IMR-90 (cell line): ENCODE measurements at regions not wholly inside any gene's neighbourhood (a gene's known extent, or its start where the extent isn't known, plus 50 kb on each side); places are given as distances from the start of the nearest gene placed in this dataset.

Source experiments
- ATAC-seq: fragments of 200-7000 bp; cut with Tn5 transposase; 2 replicates; pipeline ENCODE4 v1.9.1; 2020; ENCODE audit warnings: low read depth, mild to moderate bottlenecking, moderate library complexity
- BruUV-seq: library from RNA; stranded (reverse); fragments of 400-500 nt; replicated peaks from 2 replicates; lab custom pipeline; 2021; lab: Mats Ljungman, UMichigan
- CTCF ChIA-PET: fragments of 300-600 bp; formaldehyde crosslinking; extraction: SDS; loops from one replicate; lab custom pipeline; 2021; ENCODE audit warnings: antibody characterized with exemption; lab: Yijun Ruan, JAX
- POLR2A ChIA-PET: fragments of 300-600 bp; sonication (Branson Sonifier 250); formaldehyde crosslinking; loops from one replicate; lab custom pipeline; 2022; ENCODE audit warnings: antibody characterized with exemption; ENCODE audit not compliant: unreplicated experiment; lab: Charles Lee
- DNase-seq: peaks from one replicate; pipeline ENCODE4 v3.0.0; 2013
- H2AFZ ChIP-seq: replicated peaks from 2 replicates; pipeline ENCODE3; 2013; ENCODE audit warnings: low read length, mild to moderate bottlenecking; ENCODE audit not compliant: poor library complexity
- H2AK5ac ChIP-seq: 2 replicates; pipeline ENCODE4 v1.6.1; 2013; ENCODE audit warnings: low read depth, low read length, inconsistent platforms
- H2AK9ac ChIP-seq: replicated peaks from 2 replicates; pipeline ENCODE3; 2013; ENCODE audit warnings: mild to moderate bottlenecking, low read depth, low read length, moderate library complexity; ENCODE audit not compliant: poor library complexity
- H2BK120ac ChIP-seq: 2 replicates; pipeline ENCODE4 v1.6.1; 2013; ENCODE audit warnings: low read depth, low read length, inconsistent platforms
- H2BK15ac ChIP-seq: 3 replicates; pipeline ENCODE4 v1.6.1; 2013; ENCODE audit warnings: low read depth, low read length, inconsistent platforms
- H2BK20ac ChIP-seq: 2 replicates; pipeline ENCODE4 v1.6.1; 2013; ENCODE audit warnings: low read depth, mild to moderate bottlenecking, inconsistent platforms, low read length, moderate library complexity
- H2BK5ac ChIP-seq: 2 replicates; pipeline ENCODE4 v1.6.1; 2013; ENCODE audit warnings: mild to moderate bottlenecking, low read depth, low read length, inconsistent platforms; ENCODE audit not compliant: poor library complexity, severe bottlenecking
- H3K14ac ChIP-seq: replicated peaks from 2 replicates; pipeline ENCODE4 v1.6.1; 2013; ENCODE audit warnings: low read depth, low read length, inconsistent platforms
- H3K18ac ChIP-seq: 2 replicates; pipeline ENCODE4 v1.6.1; 2013; ENCODE audit warnings: low read depth, low read length, control low read depth
- H3K23ac ChIP-seq: 2 replicates; pipeline ENCODE4 v1.6.1; 2013; ENCODE audit warnings: low read depth, low read length, inconsistent platforms
- H3K27ac ChIP-seq: 2 replicates; pipeline ENCODE4 v1.5.1; 2013; ENCODE audit warnings: mild to moderate bottlenecking, control low read depth, low read length; ENCODE audit not compliant: insufficient read depth
- H3K27me3 ChIP-seq: 2 replicates; pipeline ENCODE4 v1.6.1; 2013; ENCODE audit warnings: low read length; ENCODE audit not compliant: control insufficient read depth, insufficient read depth
- H3K36me3 ChIP-seq: 2 replicates; pipeline ENCODE4 v1.6.1; 2013; ENCODE audit warnings: low read length, mixed read lengths; ENCODE audit not compliant: control insufficient read depth, insufficient read depth
- H3K4ac ChIP-seq: 2 replicates; pipeline ENCODE4 v1.6.1; 2013; ENCODE audit warnings: low read depth, low read length, inconsistent platforms
- H3K4me1 ChIP-seq: 2 replicates; pipeline ENCODE4 v1.6.1; 2013; ENCODE audit warnings: low read length, mixed read lengths; ENCODE audit not compliant: control insufficient read depth, insufficient read depth
- H3K4me2 ChIP-seq: 2 replicates; pipeline ENCODE4 v1.6.1; 2013; ENCODE audit warnings: low read depth, mild to moderate bottlenecking, control low read depth, low read length, moderate library complexity
- H3K4me3 ChIP-seq: 2 replicates; pipeline ENCODE4 v1.5.1; 2013; ENCODE audit warnings: low read depth, mild to moderate bottlenecking, control low read depth, low read length, moderate library complexity; ENCODE audit not compliant: insufficient read depth
- H3K56ac ChIP-seq: 2 replicates; pipeline ENCODE4 v1.6.1; 2013; ENCODE audit warnings: low read length, inconsistent platforms; ENCODE audit not compliant: insufficient read depth; ENCODE audit errors: extremely low read depth
- H3K79me1 ChIP-seq, 2 experiments: 2 replicates each; pipeline ENCODE4 v1.6.1; 2013; ENCODE audit warnings: low read length in 2 of 2, inconsistent platforms in 1 of 2, low read depth in 1 of 2
- H3K9ac ChIP-seq: 2 replicates; pipeline ENCODE4 v1.6.1; 2013; ENCODE audit warnings: low read depth, low read length, control low read depth
- H3K9me1 ChIP-seq: 2 replicates; pipeline ENCODE4 v1.6.1; 2013; ENCODE audit warnings: low read length, inconsistent platforms; ENCODE audit not compliant: insufficient read depth
- H3K9me3 ChIP-seq: 2 replicates; pipeline ENCODE4 v1.6.1; 2013; ENCODE audit warnings: low read length; ENCODE audit not compliant: control insufficient read depth, insufficient read depth
- H4K20me1 ChIP-seq: 2 replicates; pipeline ENCODE4 v1.6.1; 2013; ENCODE audit warnings: low read length, inconsistent platforms; ENCODE audit not compliant: insufficient read depth
- H4K5ac ChIP-seq: 2 replicates; pipeline ENCODE4 v1.6.1; 2013; ENCODE audit warnings: mild to moderate bottlenecking, low read depth, low read length, control low read depth
- H4K8ac ChIP-seq, 2 experiments: 2 replicates each; pipeline ENCODE4 v1.6.1; 2013; ENCODE audit warnings: low read depth in 2 of 2, low read length in 2 of 2, control low read depth in 1 of 2, inconsistent platforms in 1 of 2
- H4K91ac ChIP-seq: 2 replicates; pipeline ENCODE4 v1.6.1; 2013; ENCODE audit warnings: low read depth, low read length, inconsistent platforms; ENCODE audit not compliant: insufficient read depth
- CHD1 ChIP-seq: IDR thresholded peaks from 2 replicates; pipeline ENCODE4 v1.6.1; 2012; ENCODE audit warnings: low read depth, low read length, improper control_type of control experiment
- CTCF ChIP-seq: conservative IDR thresholded peaks from 2 replicates; pipeline ENCODE4 v1.5.1; 2012; ENCODE audit warnings: mild to moderate bottlenecking, low read depth, low read length, improper control_type of control experiment
- ELK1 ChIP-seq: fragments of 150-350 bp; IDR thresholded peaks from 2 replicates; pipeline ENCODE4 v1.6.1; 2016; ENCODE audit warnings: low read depth, mild to moderate bottlenecking, low read length, moderate library complexity, borderline replicate concordance
- MAFK ChIP-seq: IDR thresholded peaks from 2 replicates; pipeline ENCODE4 v1.6.1; 2012; ENCODE audit warnings: low read depth, low read length, improper control_type of control experiment
- MAZ ChIP-seq: IDR thresholded peaks from 2 replicates; pipeline ENCODE4 v1.6.1; 2012; ENCODE audit warnings: low read depth, mild to moderate bottlenecking, low read length, improper control_type of control experiment, moderate library complexity, borderline replicate concordance
- MXI1 ChIP-seq: IDR thresholded peaks from 2 replicates; pipeline ENCODE4 v1.6.1; 2012; ENCODE audit warnings: low read depth, mild to moderate bottlenecking, low read length, moderate library complexity, borderline replicate concordance
- NFE2L2 ChIP-seq: fragments of 150-350 bp; IDR thresholded peaks from 2 replicates; pipeline ENCODE4 v1.6.1; 2016; ENCODE audit warnings: low read depth, mild to moderate bottlenecking, low read length
- RAD21 ChIP-seq: IDR thresholded peaks from 2 replicates; pipeline ENCODE4 v1.6.1; 2012; ENCODE audit warnings: low read length, improper control_type of control experiment
- RCOR1 ChIP-seq: IDR thresholded peaks from 2 replicates; pipeline ENCODE4 v1.6.1; 2012; ENCODE audit warnings: mild to moderate bottlenecking, low read length, improper control_type of control experiment; ENCODE audit not compliant: insufficient replicate concordance
- RFX5 ChIP-seq: IDR thresholded peaks from 2 replicates; pipeline ENCODE4 v1.8.0; 2012; ENCODE audit warnings: low read depth, mild to moderate bottlenecking, low read length, moderate library complexity
- SMC3 ChIP-seq: fragments of 150-350 bp; IDR thresholded peaks from 2 replicates; pipeline ENCODE4 v1.6.1; 2016; ENCODE audit warnings: low read depth, mild to moderate bottlenecking, antibody characterized with exemption, low read length, moderate library complexity
- USF2 ChIP-seq: fragments of 150-350 bp; IDR thresholded peaks from 2 replicates; pipeline ENCODE4 v1.6.1; 2017; ENCODE audit warnings: mild to moderate bottlenecking, antibody characterized with exemption, low read length, low read depth
- WGBS, 2 experiments: methylation state at CpG; one replicate each; pipeline versions ENCODE4 v1.1.5 to v1.1.7; 2013; ENCODE audit warnings: missing lambda C conversion rate in 2 of 2; ENCODE audit not compliant: insufficient read length in 1 of 2; ENCODE audit errors: extremely low coverage in 2 of 2; 5-methylcytosine and 5-hydroxymethylcytosine counted together
- dilution Hi-C: fragments of 300-500 bp; cut with HindIII; formaldehyde crosslinking; loops from one replicate; pipeline ENCODE4 v1.14.3; 2018; ENCODE audit warnings: low sequenced_read_pairs; ENCODE audit not compliant: unreplicated experiment
- in situ Hi-C: fragments of 300-500 bp; cut with MboI; formaldehyde crosslinking; loops from 3 replicates; pipeline ENCODE4 v1.14.3; 2019; ENCODE audit warnings: low sequenced_read_pairs, inconsistent platforms, mixed read lengths
- intact Hi-C: fragments of 100-400 bp; cut with micrococcal nuclease; formaldehyde crosslinking; loops from 2 replicates; pipeline ENCODE4 v1.10.0; 2022

- H3K23ac ChIP-seq, result no peak overlapping the region
- CTCF ChIA-PET, result interaction anchor here (2.0 kb wide), 1 partner anchor 82 kb away, joined by 9 read pairs; no protein-coding TSS in a partner anchor
- no peak overlapping the region for H3K56ac ChIP-seq
- H3K4ac ChIP-seq, result no peak overlapping the region
- H3K9me3 ChIP-seq, result no peaks in the 10 kb centered on the region
- dilution Hi-C loops (no loop called here), in situ Hi-C loops (no loop called here), intact Hi-C loops (no loop called here)
- H2BK15ac ChIP-seq, result no peak overlapping the region
- no peak overlapping the region for H4K8ac ChIP-seq
- H2BK20ac ChIP-seq, result no peak overlapping the region
- H3K4me3 ChIP-seq, result no peak overlapping the region
- POLR2A ChIA-PET, result no interaction called here
- no peak overlapping the region for H3K18ac ChIP-seq
- peaks cover 6% of the 10 kb centered on the region for H3K27me3 ChIP-seq
- no peak for DNase-seq
- H4K91ac ChIP-seq, result no peak overlapping the region
- H3K4me2 ChIP-seq, result no peak overlapping the region
- H3K36me3 ChIP-seq, result no peaks in the 10 kb centered on the region
- H4K5ac ChIP-seq, result no peak overlapping the region
- no peak overlapping the region for H3K9ac ChIP-seq
- no peak overlapping the region for H2AK9ac ChIP-seq
- no peak overlapping the region for H2AFZ ChIP-seq
- no peaks in the 10 kb centered on the region for H3K4me1 ChIP-seq
- no peak overlapping the region for H2BK120ac ChIP-seq
- no peaks in the 10 kb centered on the region for H4K20me1 ChIP-seq
- H3K27ac ChIP-seq, result no peak overlapping the region
- no peak overlapping the region for H3K14ac ChIP-seq
- no peaks in the 10 kb centered on the region for H3K9me1 ChIP-seq
- no CpG with 5 or more reads among the region's 2 CpGs for WGBS, 2 experiments
- BruUV-seq, result no TSS peak
- no peak for ATAC-seq
- no peak overlapping the region for H2BK5ac ChIP-seq
- TF ChIP-seq NFE2L2, result no peak
- TF ChIP-seq MAFK, result no peak
- no peak for TF ChIP-seq RAD21
- TF ChIP-seq ELK1, result no peak
- no peak for TF ChIP-seq RCOR1
- TF ChIP-seq CTCF, result no peak
- TF ChIP-seq MAZ, result no peak
- no peak for TF ChIP-seq USF2
- TF ChIP-seq RFX5, result no peak
- no peak for TF ChIP-seq CHD1
- TF ChIP-seq SMC3, result no peak
- TF ChIP-seq MXI1, result no peak
- H2AK5ac ChIP-seq, result no peak overlapping the region
- H3K79me1 ChIP-seq, result no peaks in the 10 kb centered on the region
These were observed 110.5 kb upstream of the EEF1E1 start for GRCh38 chr6:8212720-8213434.
